MM.1S (cell line): ENCODE measurements at regions not wholly inside any gene's neighbourhood (a gene's known extent, or its start where the extent isn't known, plus 50 kb on each side); places are given as distances from the start of the nearest gene placed in this dataset.

Source experiments
- DNase-seq: peaks from one replicate; pipeline ENCODE4 v3.0.0-alpha.2; 2015
- H2AFZ ChIP-seq: fragments of 300-600 bp; sonication (generic); 2 replicates; pipeline ENCODE4 v1.6.0; 2016; ENCODE audit warnings: antibody characterized with exemption, low read length
- H3F3A ChIP-seq: fragments of 300-600 bp; sonication (generic); 2 replicates; pipeline ENCODE4 v1.6.1; 2016; ENCODE audit warnings: mild to moderate bottlenecking, antibody characterized with exemption, low read length, moderate library complexity, mixed read lengths; ENCODE audit not compliant: insufficient read depth
- H3K27ac ChIP-seq: fragments of 300-600 bp; sonication (generic); 2 replicates; pipeline ENCODE4 v1.5.1; 2016; ENCODE audit warnings: mild to moderate bottlenecking, low read length
- H3K27me3 ChIP-seq: fragments of 300-600 bp; sonication (generic); replicated peaks from 2 replicates; pipeline ENCODE4 v1.6.0; 2016; ENCODE audit warnings: low read length; ENCODE audit not compliant: insufficient read depth
- H3K36me3 ChIP-seq: fragments of 300-600 bp; sonication (generic); replicated peaks from 2 replicates; pipeline ENCODE4 v1.6.1; 2016; ENCODE audit warnings: mild to moderate bottlenecking, low read length, mixed read lengths; ENCODE audit not compliant: insufficient read depth
- H3K4me1 ChIP-seq: fragments of 300-600 bp; sonication (generic); 2 replicates; pipeline ENCODE4 v1.6.1; 2016; ENCODE audit warnings: low read length, mixed read lengths
- H3K4me2 ChIP-seq: fragments of 300-600 bp; sonication (generic); 2 replicates; pipeline ENCODE4 v1.6.0; 2016; ENCODE audit warnings: low read depth, low read length
- H3K4me3 ChIP-seq: fragments of 300-600 bp; sonication (generic); 2 replicates; pipeline ENCODE4 v1.5.1; 2016; ENCODE audit warnings: low read length, mixed read lengths
- H3K79me2 ChIP-seq: fragments of 300-600 bp; sonication (generic); 2 replicates; pipeline ENCODE4 v1.6.1; 2016; ENCODE audit warnings: mixed run types, low read length, mixed read lengths
- H3K9ac ChIP-seq: fragments of 300-600 bp; sonication (generic); 2 replicates; pipeline ENCODE4 v1.6.1; 2016; ENCODE audit warnings: low read length, mixed read lengths
- H3K9me2 ChIP-seq: fragments of 300-600 bp; sonication (generic); replicated peaks from 2 replicates; pipeline ENCODE4 v1.6.1; 2016; ENCODE audit warnings: mild to moderate bottlenecking, low read length, mixed read lengths; ENCODE audit not compliant: insufficient read depth
- H3K9me3 ChIP-seq: fragments of 300-600 bp; sonication (generic); replicated peaks from 2 replicates; pipeline ENCODE4 v1.6.1; 2016; ENCODE audit warnings: mild to moderate bottlenecking, low read length, mixed read lengths; ENCODE audit not compliant: insufficient read depth
- H4K20me1 ChIP-seq: fragments of 300-600 bp; sonication (generic); 2 replicates; pipeline ENCODE4 v1.6.1; 2016; ENCODE audit warnings: mild to moderate bottlenecking, low read length, moderate library complexity, mixed read lengths; ENCODE audit not compliant: insufficient read depth
- CTCF ChIP-seq: fragments of 300-600 bp; sonication (generic); IDR thresholded peaks from 2 replicates; pipeline ENCODE4 v1.5.1; 2016; ENCODE audit warnings: antibody characterized with exemption, low read length, mixed read lengths
- EZH2 ChIP-seq: fragments of 300-600 bp; sonication (generic); optimal IDR thresholded peaks from 2 replicates; pipeline ENCODE3; 2017; ENCODE audit warnings: low read depth, mild to moderate bottlenecking, antibody characterized with exemption, low read length, mixed read lengths
- EZH2phosphoT487 ChIP-seq: fragments of 300-600 bp; sonication (generic); IDR thresholded peaks from 2 replicates; pipeline ENCODE4 v1.6.1; 2018; ENCODE audit warnings: antibody characterized with exemption, low read length

- H3K79me2 ChIP-seq, result no peaks in the 10 kb centered on the region
- no peak overlapping the region for H2AFZ ChIP-seq
- H4K20me1 ChIP-seq, result no peaks in the 10 kb centered on the region
- no peaks in the 10 kb centered on the region for H3K9me2 ChIP-seq
- H3K4me1 ChIP-seq, result no peaks in the 10 kb centered on the region
- no peaks in the 10 kb centered on the region for H3K27me3 ChIP-seq
- H3F3A ChIP-seq, result no peaks in the 10 kb centered on the region
- TF ChIP-seq EZH2 (no peak), CTCF (no peak), EZH2phosphoT487 (no peak)
- no peak overlapping the region for H3K4me2 ChIP-seq
- no peaks in the 10 kb centered on the region for H3K36me3 ChIP-seq
- H3K4me3 ChIP-seq, result no peak overlapping the region
- H3K9me3 ChIP-seq, result no peaks in the 10 kb centered on the region
- H3K27ac ChIP-seq, result no peak overlapping the region
- H3K9ac ChIP-seq, result no peak overlapping the region
- no peak for DNase-seq
These were observed 132.2 kb downstream of the ADSS2 start for GRCh38 chr1:244319283-244320132.

- TF ChIP-seq EZH2 (no peak), CTCF (no peak), EZH2phosphoT487 (no peak)
- no peaks in the 10 kb centered on the region for H3K27me3 ChIP-seq
- H3K4me1 ChIP-seq, result no peaks in the 10 kb centered on the region
- H3K79me2 ChIP-seq, result no peaks in the 10 kb centered on the region
- no peak overlapping the region for H3K9ac ChIP-seq
- H3K4me3 ChIP-seq, result no peak overlapping the region
- no peaks in the 10 kb centered on the region for H3K36me3 ChIP-seq
- no peak overlapping the region for H2AFZ ChIP-seq
- no peaks in the 10 kb centered on the region for H4K20me1 ChIP-seq
- no peaks in the 10 kb centered on the region for H3K9me3 ChIP-seq
- H3K4me2 ChIP-seq, result no peak overlapping the region
- DNase-seq, result no peak
- H3K9me2 ChIP-seq, result no peaks in the 10 kb centered on the region
- H3K27ac ChIP-seq, result no peak overlapping the region
- no peaks in the 10 kb centered on the region for H3F3A ChIP-seq
These were observed 129.5 kb downstream of the ADSS2 start for GRCh38 chr1:244322181-244322580.

- H2AFZ ChIP-seq, result no peak overlapping the region
- H3F3A ChIP-seq, result no peaks in the 10 kb centered on the region
- H3K36me3 ChIP-seq, result no peaks in the 10 kb centered on the region
- no peaks in the 10 kb centered on the region for H4K20me1 ChIP-seq
- no peaks in the 10 kb centered on the region for H3K4me1 ChIP-seq
- no peak for DNase-seq
- no peak overlapping the region for H3K9ac ChIP-seq
- H3K9me2 ChIP-seq, result no peaks in the 10 kb centered on the region
- TF ChIP-seq CTCF, result no peak
- no peak overlapping the region for H3K4me2 ChIP-seq
- H3K27ac ChIP-seq, result no peak overlapping the region
- H3K9me3 ChIP-seq, result no peaks in the 10 kb centered on the region
- no peaks in the 10 kb centered on the region for H3K27me3 ChIP-seq
- H3K4me3 ChIP-seq, result no peak overlapping the region
- no peaks in the 10 kb centered on the region for H3K79me2 ChIP-seq
These were observed 128.8 kb downstream of the ADSS2 start for GRCh38 chr1:244322791-244323521.
